GM12878 (cell line): ENCODE measurements at regions not wholly inside any gene's neighbourhood (a gene's known extent, or its start where the extent isn't known, plus 50 kb on each side); places are given as distances from the start of the nearest gene placed in this dataset.

Experiments used
- ATAC-seq: fragments of 200-7000 bp; cut with Tn5 transposase; 3 replicates; pipeline ENCODE4 v1.9.1; 2020; ENCODE audit warnings: mild to moderate bottlenecking, moderate library complexity
- BruUV-seq: library from RNA; stranded (reverse); fragments of 400-500 nt; replicated peaks from 2 replicates; lab custom pipeline; 2021; lab: Mats Ljungman, UMichigan
- CTCF ChIA-PET: fragments of 300-600 bp; sonication (Branson Sonifier 250); formaldehyde crosslinking; extraction: SDS; loops from one replicate; lab custom pipeline; 2021; ENCODE audit warnings: inconsistent platforms; lab: Yijun Ruan, JAX
- POLR2A ChIA-PET: fragments of 350-600 bp; formaldehyde crosslinking; extraction: SDS; loops from one replicate; lab custom pipeline; 2021; ENCODE audit warnings: inconsistent platforms; lab: Charles Lee
- RAD21 ChIA-PET: fragments of 300-600 bp; sonication (Branson Sonifier 250); formaldehyde crosslinking; loops from one replicate; lab custom pipeline; 2023; ENCODE audit warnings: antibody characterized with exemption; ENCODE audit not compliant: unreplicated experiment; lab: Charles Lee
- SMC1A ChIA-PET: fragments of 300-600 bp; sonication (Branson Sonifier 250); formaldehyde crosslinking; loops from one replicate; lab custom pipeline; 2023; ENCODE audit not compliant: unreplicated experiment, uncharacterized antibody; lab: Charles Lee
- DNase-seq: peaks from one replicate; pipeline ENCODE4 v3.0.0-alpha.2; 2011; ENCODE audit warnings: low read depth, low spot score
- FAIRE-seq: peaks from 3 replicates; lab custom pipeline; 2011; peaks lifted over from hg19 to GRCh38; lab: Jason Lieb, UNC
- H2AFZ ChIP-seq: 2 replicates; pipeline ENCODE4 v1.6.0; 2011; ENCODE audit warnings: low read depth, low read length, control low read depth; ENCODE audit not compliant: control insufficient read depth
- H3K27ac ChIP-seq: 2 replicates; pipeline ENCODE4 v1.5.1; 2011; ENCODE audit warnings: control low read depth; ENCODE audit not compliant: control insufficient read depth, insufficient read depth
- H3K27me3 ChIP-seq, 2 experiments: replicated peaks in 1 of 2; 2 replicates each; pipeline versions ENCODE4 v1.6.0 to v1.6.1; 2011; ENCODE audit warnings: low read length in 1 of 2; ENCODE audit not compliant: control insufficient read depth in 2 of 2, insufficient read depth in 2 of 2
- H3K36me3 ChIP-seq, 2 experiments: 2 replicates each; pipeline ENCODE4 v1.5.1; 2011; ENCODE audit warnings: low read length in 1 of 2; ENCODE audit not compliant: control insufficient read depth in 2 of 2, insufficient read depth in 2 of 2
- H3K4me1 ChIP-seq: 2 replicates; pipeline ENCODE4 v1.6.1; 2011; ENCODE audit warnings: mild to moderate bottlenecking, low read length, moderate library complexity, mixed read lengths; ENCODE audit not compliant: control insufficient read depth, insufficient read depth
- H3K4me2 ChIP-seq: 2 replicates; pipeline ENCODE4 v1.6.0; 2011; ENCODE audit warnings: control low read depth; ENCODE audit not compliant: control insufficient read depth, insufficient read depth
- H3K4me3 ChIP-seq: fragments of 200-600 bp; sonication (generic); 2 replicates; pipeline ENCODE4 v1.5.1; 2016
- H3K79me2 ChIP-seq: 2 replicates; pipeline ENCODE4 v1.6.0; 2011; ENCODE audit warnings: low read length; ENCODE audit not compliant: control insufficient read depth, insufficient read depth
- H3K9ac ChIP-seq: 2 replicates; pipeline ENCODE4 v1.8.0; 2011; ENCODE audit warnings: low read length, control low read depth, mixed read lengths; ENCODE audit not compliant: control insufficient read depth, insufficient read depth
- H3K9me3 ChIP-seq: replicated peaks from 3 replicates; pipeline ENCODE4 v1.5.1; 2011; ENCODE audit warnings: mild to moderate bottlenecking, low read length; ENCODE audit not compliant: control insufficient read depth, insufficient read depth
- H4K20me1 ChIP-seq: 2 replicates; pipeline ENCODE4 v1.6.0; 2011; ENCODE audit not compliant: control insufficient read depth, insufficient read depth
- CBFB ChIP-seq: IDR thresholded peaks from 2 replicates; pipeline ENCODE4 v1.6.1; 2016; ENCODE audit warnings: antibody characterized with exemption, low read depth
- CEBPB ChIP-seq, 2 experiments: fragments of 150-350 bp in 1 of 2; IDR thresholded peaks; 2 replicates each; pipeline ENCODE4 v1.6.1; 2012 to 2014; ENCODE audit warnings: low read depth in 2 of 2, low read length in 2 of 2, borderline replicate concordance in 1 of 2, inconsistent platforms in 1 of 2
- CHD4 ChIP-seq: fragments of 200-600 bp; sonication (generic); IDR thresholded peaks from 2 replicates; pipeline ENCODE4 v1.6.1; 2016; ENCODE audit warnings: mild to moderate bottlenecking
- POLR2A ChIP-seq: IDR thresholded peaks from 2 replicates; pipeline ENCODE4 v1.6.1; 2011; ENCODE audit warnings: low read depth, mild to moderate bottlenecking, low read length
- RAD21 ChIP-seq: IDR thresholded peaks from 2 replicates; pipeline ENCODE4 v1.6.1; 2011; ENCODE audit warnings: mild to moderate bottlenecking, low read depth, low read length, moderate library complexity; ENCODE audit not compliant: insufficient read depth
- RCOR1 ChIP-seq: conservative IDR thresholded peaks from 2 replicates; pipeline ENCODE4 v1.6.1; 2012; ENCODE audit warnings: low read depth, low read length, improper control_type of control experiment
- TARDBP ChIP-seq: IDR thresholded peaks from 2 replicates; pipeline ENCODE4 v1.6.1; 2016; ENCODE audit warnings: borderline replicate concordance
- TCF12 ChIP-seq: IDR thresholded peaks from 2 replicates; pipeline ENCODE4 v1.6.1; 2011; ENCODE audit warnings: low read depth, mild to moderate bottlenecking, low read length
- TCF3 ChIP-seq: IDR thresholded peaks from 2 replicates; pipeline ENCODE4 v1.6.1; 2012; ENCODE audit warnings: low read depth, mild to moderate bottlenecking, low read length, borderline replicate concordance; ENCODE audit not compliant: insufficient read depth
- WGBS: methylation state at CpG from one replicate; pipeline ENCODE4 v1.1.6; 2016; ENCODE audit warnings: low lambda C conversion rate; ENCODE audit not compliant: insufficient replicate concordance, insufficient coverage; ENCODE audit errors: missing lambda C conversion rate; 5-methylcytosine and 5-hydroxymethylcytosine counted together
- in situ Hi-C: fragments of 300-500 bp; cut with MboI; formaldehyde crosslinking; loops from 9 replicates; pipeline ENCODE4 v1.14.3; 2018; ENCODE audit warnings: mixed read lengths
- intact Hi-C: fragments of 100-400 bp; cut with micrococcal nuclease; formaldehyde crosslinking; loops from one replicate; pipeline ENCODE4 v1.14.2; 2022; ENCODE audit not compliant: unreplicated experiment
- TF ChIP-seq, protein P1 (sequence below): fragments of 450-650 bp; IDR thresholded peaks from 2 replicates; pipeline ENCODE4 v1.6.1; 2017; ENCODE audit warnings: mild to moderate bottlenecking, moderate library complexity
- TF ChIP-seq, protein P2 (sequence below): IDR thresholded peaks from 2 replicates; pipeline ENCODE4 v1.6.1; 2011; ENCODE audit warnings: borderline replicate concordance, low read depth, mild to moderate bottlenecking, moderate library complexity, mixed read lengths, low read length; ENCODE audit not compliant: insufficient read depth; ENCODE audit errors: extremely low read length

DNA sequence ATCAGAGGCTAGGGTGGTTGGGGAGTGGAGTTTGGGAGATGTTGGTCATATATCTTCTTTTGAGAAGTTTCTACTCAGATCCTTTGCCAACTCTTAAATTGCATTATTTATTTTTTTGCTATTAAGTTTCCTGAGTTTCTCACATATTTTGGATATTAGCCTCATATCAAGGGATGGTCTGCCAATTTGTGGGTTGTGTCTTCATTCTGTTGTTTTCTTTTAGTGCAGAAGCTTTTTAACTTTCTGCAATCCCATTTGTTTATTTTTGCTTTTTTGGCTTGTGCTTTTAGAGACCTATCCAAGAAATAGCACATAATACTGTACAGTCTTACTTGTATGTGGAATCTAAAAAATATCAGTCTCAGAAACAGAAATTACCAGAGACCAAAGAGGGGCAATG is 509.2 kb upstream of the HS3ST1 start:
- H3K27me3 ChIP-seq, result no peaks in the 10 kb centered on the region
- H2AFZ ChIP-seq, result no peak overlapping the region
- FAIRE-seq, result no peak
- H3K9ac ChIP-seq, result no peak overlapping the region
- H3K79me2 ChIP-seq, result no peaks in the 10 kb centered on the region
- in situ Hi-C loops (no loop called here), intact Hi-C loops (no loop called here)
- BruUV-seq, result no TSS peak
- no peak overlapping the region for H3K27ac ChIP-seq
- H3K4me3 ChIP-seq, result no peak overlapping the region
- TF ChIP-seq TARDBP, result no peak
- TF ChIP-seq POLR2A, result no peak
- TF ChIP-seq CEBPB (IDR thresholded peaks at IDR 0.05; ENCODE audit: borderline replicate concordance in 1 of 2, low read depth in 2 of 2, low read length in 2 of 2), result no peak
- TF ChIP-seq, protein P1, sequence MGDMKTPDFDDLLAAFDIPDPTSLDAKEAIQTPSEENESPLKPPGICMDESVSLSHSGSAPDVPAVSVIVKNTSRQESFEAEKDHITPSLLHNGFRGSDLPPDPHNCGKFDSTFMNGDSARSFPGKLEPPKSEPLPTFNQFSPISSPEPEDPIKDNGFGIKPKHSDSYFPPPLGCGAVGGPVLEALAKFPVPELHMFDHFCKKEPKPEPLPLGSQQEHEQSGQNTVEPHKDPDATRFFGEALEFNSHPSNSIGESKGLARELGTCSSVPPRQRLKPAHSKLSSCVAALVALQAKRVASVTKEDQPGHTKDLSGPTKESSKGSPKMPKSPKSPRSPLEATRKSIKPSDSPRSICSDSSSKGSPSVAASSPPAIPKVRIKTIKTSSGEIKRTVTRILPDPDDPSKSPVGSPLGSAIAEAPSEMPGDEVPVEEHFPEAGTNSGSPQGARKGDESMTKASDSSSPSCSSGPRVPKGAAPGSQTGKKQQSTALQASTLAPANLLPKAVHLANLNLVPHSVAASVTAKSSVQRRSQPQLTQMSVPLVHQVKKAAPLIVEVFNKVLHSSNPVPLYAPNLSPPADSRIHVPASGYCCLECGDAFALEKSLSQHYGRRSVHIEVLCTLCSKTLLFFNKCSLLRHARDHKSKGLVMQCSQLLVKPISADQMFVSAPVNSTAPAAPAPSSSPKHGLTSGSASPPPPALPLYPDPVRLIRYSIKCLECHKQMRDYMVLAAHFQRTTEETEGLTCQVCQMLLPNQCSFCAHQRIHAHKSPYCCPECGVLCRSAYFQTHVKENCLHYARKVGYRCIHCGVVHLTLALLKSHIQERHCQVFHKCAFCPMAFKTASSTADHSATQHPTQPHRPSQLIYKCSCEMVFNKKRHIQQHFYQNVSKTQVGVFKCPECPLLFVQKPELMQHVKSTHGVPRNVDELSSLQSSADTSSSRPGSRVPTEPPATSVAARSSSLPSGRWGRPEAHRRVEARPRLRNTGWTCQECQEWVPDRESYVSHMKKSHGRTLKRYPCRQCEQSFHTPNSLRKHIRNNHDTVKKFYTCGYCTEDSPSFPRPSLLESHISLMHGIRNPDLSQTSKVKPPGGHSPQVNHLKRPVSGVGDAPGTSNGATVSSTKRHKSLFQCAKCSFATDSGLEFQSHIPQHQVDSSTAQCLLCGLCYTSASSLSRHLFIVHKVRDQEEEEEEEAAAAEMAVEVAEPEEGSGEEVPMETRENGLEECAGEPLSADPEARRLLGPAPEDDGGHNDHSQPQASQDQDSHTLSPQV, result no peak
- no peak for DNase-seq
- H4K20me1 ChIP-seq, result no peaks in the 10 kb centered on the region
- no peaks in the 10 kb centered on the region for H3K36me3 ChIP-seq
- no peaks in the 10 kb centered on the region for H3K9me3 ChIP-seq
- SMC1A ChIA-PET, result no interaction called here
- H3K4me2 ChIP-seq, result no peak overlapping the region
- RAD21 ChIA-PET, result no interaction called here
- H3K4me1 ChIP-seq, result no peaks in the 10 kb centered on the region
- no peak for ATAC-seq
- CTCF ChIA-PET, result no interaction called here
- POLR2A ChIA-PET, result no interaction called here

DNA sequence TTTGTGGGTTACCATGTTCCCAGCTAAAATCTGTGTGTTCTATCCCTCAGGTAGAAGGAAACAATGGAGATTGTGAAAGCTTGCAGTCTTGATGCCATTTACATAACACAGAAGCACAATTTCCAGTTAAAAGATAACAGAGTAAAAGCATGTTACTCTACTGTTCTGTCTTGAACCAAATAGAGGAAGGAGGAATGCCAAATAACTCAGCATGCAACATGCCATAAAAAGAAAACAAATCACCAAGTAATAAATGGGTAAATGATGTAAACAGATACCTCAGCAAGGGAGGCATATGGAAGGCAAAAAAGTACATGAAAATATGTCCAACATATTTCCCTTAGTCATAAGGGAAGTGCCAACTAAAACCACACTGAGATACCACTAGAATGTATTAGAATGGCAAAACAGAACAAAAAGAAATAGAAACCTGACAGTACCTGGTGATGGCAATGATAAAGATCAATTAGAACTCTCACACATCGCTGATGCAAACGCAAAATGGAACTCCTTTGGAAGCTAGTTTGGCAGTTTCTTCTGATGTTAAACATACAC is 502.6 kb upstream of the HS3ST1 start:
- Histone ChIP-seq H3K4me1 (no peaks in the 10 kb centered on the region), H3K27ac (no peak overlapping the region)
- DNase-seq, result no peak
- SMC1A ChIA-PET, result no interaction called here
- TF ChIP-seq CBFB (no peak), RCOR1 (no peak), RAD21 (no peak), TCF3 (no peak), CHD4 (no peak), TCF12 (no peak)
- TF ChIP-seq, protein P2, sequence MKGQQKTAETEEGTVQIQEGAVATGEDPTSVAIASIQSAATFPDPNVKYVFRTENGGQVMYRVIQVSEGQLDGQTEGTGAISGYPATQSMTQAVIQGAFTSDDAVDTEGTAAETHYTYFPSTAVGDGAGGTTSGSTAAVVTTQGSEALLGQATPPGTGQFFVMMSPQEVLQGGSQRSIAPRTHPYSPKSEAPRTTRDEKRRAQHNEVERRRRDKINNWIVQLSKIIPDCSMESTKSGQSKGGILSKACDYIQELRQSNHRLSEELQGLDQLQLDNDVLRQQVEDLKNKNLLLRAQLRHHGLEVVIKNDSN, result no peak
- TF ChIP-seq, all 136 proteins: peak for 0
- Histone ChIP-seq H3K9me3 (no peaks in the 10 kb centered on the region), H3K4me2 (no peak overlapping the region), H3K27me3 (no peaks in the 10 kb centered on the region), H3K4me3 (no peak overlapping the region), H3K79me2 (no peaks in the 10 kb centered on the region), H4K20me1 (no peaks in the 10 kb centered on the region), H2AFZ (no peak overlapping the region), H3K9ac (no peak overlapping the region), H3K36me3 (no peaks in the 10 kb centered on the region)
- BruUV-seq, result no TSS peak
- intact Hi-C loops (no loop called here), in situ Hi-C loops (no loop called here)
- ChIA-PET POLR2A (no interaction called here), RAD21 (no interaction called here), CTCF (no interaction called here)
- FAIRE-seq (no peak), ATAC-seq (no peak)
- WGBS, result 0% methylated on average over 2 of the region's 2 CpGs
